Lung (tissue), 11 donors: ENCODE measurements at regions not wholly inside any gene's neighbourhood (a gene's known extent, or its start where the extent isn't known, plus 50 kb on each side); places are given as distances from the start of the nearest gene placed in this dataset.

Experiments used
- ATAC-seq: fragments of 200-7000 bp; cut with Tn5 transposase; one replicate; pipeline ENCODE4 v1.9.1; 2020; ENCODE audit warnings: moderate number of reproducible peaks; ENCODE audit not compliant: insufficient read depth, low FRiP score
- DNase-seq, 3 donors: peaks; one replicate each; pipeline ENCODE4 v3.0.0-alpha.2; 2013 to 2017
- H3K27ac ChIP-seq, 2 donors: one replicate each; pipeline ENCODE4 v1.5.1; 2013; ENCODE audit warnings: mild to moderate bottlenecking in 2 of 2, moderate library complexity in 2 of 2, control low read depth in 1 of 2, inconsistent platforms in 1 of 2, low read depth in 1 of 2, low read length in 1 of 2
- H3K27me3 ChIP-seq, 3 donors: one replicate each; pipeline ENCODE4 v1.5.1; 2013; ENCODE audit warnings: low read length in 2 of 3; ENCODE audit not compliant: control insufficient read depth in 3 of 3, insufficient read depth in 3 of 3
- H3K36me3 ChIP-seq, 4 donors: one replicate each; pipeline ENCODE4 v1.5.1; 2013; ENCODE audit warnings: low read length in 4 of 4, mild to moderate bottlenecking in 1 of 4, moderate library complexity in 1 of 4; ENCODE audit not compliant: control insufficient read depth in 4 of 4, insufficient read depth in 4 of 4
- H3K4me1 ChIP-seq, 5 donors: one replicate each; pipeline ENCODE4 v1.5.1; 2013; ENCODE audit warnings: low read length in 5 of 5, mild to moderate bottlenecking in 2 of 5, moderate library complexity in 1 of 5; ENCODE audit not compliant: control insufficient read depth in 5 of 5, insufficient read depth in 5 of 5
- H3K4me3 ChIP-seq: one replicate; pipeline ENCODE4 v1.5.1; 2013; ENCODE audit warnings: mild to moderate bottlenecking, control low read depth, moderate library complexity
- H3K9ac ChIP-seq, 2 donors: one replicate each; pipeline ENCODE4 v1.5.1; 2013; ENCODE audit warnings: low read length in 2 of 2, control low read depth in 1 of 2; ENCODE audit not compliant: insufficient read depth in 1 of 2
- H3K9me3 ChIP-seq, 4 donors: one replicate each; pipeline ENCODE4 v1.5.1; 2013; ENCODE audit warnings: low read length in 3 of 4, mild to moderate bottlenecking in 1 of 4, moderate library complexity in 1 of 4; ENCODE audit not compliant: control insufficient read depth in 4 of 4, insufficient read depth in 3 of 4
- CTCF ChIP-seq: IDR thresholded peaks from 2 replicates; pipeline ENCODE4 v1.5.1; 2012; ENCODE audit warnings: mild to moderate bottlenecking; ENCODE audit errors: control extremely low read depth, extremely low read depth
- WGBS, 2 donors: extraction: QIAGEN DNeasy Blood & Tissue Kit; methylation state at CpG; one replicate each; pipeline ENCODE4 v1.1.7; 2013; 5-methylcytosine and 5-hydroxymethylcytosine counted together
- donor health status: control.
- donor health status: control.
- donor health status: Bipolar disorder and iron deficiency.
- donor health status: healthy.
- donor health status: DM: yes; HTN: yes; CAD: no.

- Histone ChIP-seq H3K9ac (no peak overlapping the region), H3K27ac (no peak overlapping the region), H3K27me3 (peaks cover 0 to 14% (median 0%) of the 10 kb centered on the region in 3 donors), H3K9me3 (peaks cover 0 to 4% (median 0%) of the 10 kb centered on the region in 4 donors), H3K4me1 (no peaks in the 10 kb centered on the region), H3K4me3 (no peak overlapping the region), H3K36me3 (no peaks in the 10 kb centered on the region)
- no peak for TF ChIP-seq CTCF
- DNase-seq (no peak), ATAC-seq (no peak)
- 69 to 73% methylated on average over 2 of the region's 2 CpGs for WGBS, 2 donors
These were observed 65.8 kb upstream of the TOP3B start for GRCh38 chr22:22048318-22048942.

- TF ChIP-seq CTCF, result no peak
- H3K9me3 ChIP-seq, result peaks cover 0 to 1% (median 0%) of the 10 kb centered on the region in 4 donors
- H3K27ac ChIP-seq, result no peak overlapping the region
- ATAC-seq, result no peak
- WGBS, 2 donors, result 57 to 74% methylated on average over 4 of the region's 4 CpGs
- no peak overlapping the region for H3K4me3 ChIP-seq
- H3K27me3 ChIP-seq, result peaks cover 0 to 14% (median 0%) of the 10 kb centered on the region in 3 donors
- H3K9ac ChIP-seq, result no peak overlapping the region
- DNase-seq, result no peak
- no peaks in the 10 kb centered on the region for H3K36me3 ChIP-seq
- H3K4me1 ChIP-seq, result no peaks in the 10 kb centered on the region
These were observed 65.2 kb upstream of the TOP3B start for GRCh38 chr22:22047776-22048175.

- Histone ChIP-seq H3K9me3 (no peaks in the 10 kb centered on the region), H3K36me3 (no peaks in the 10 kb centered on the region), H3K27ac (no peak overlapping the region), H3K4me1 (no peaks in the 10 kb centered on the region), H3K9ac (no peak overlapping the region), H3K4me3 (no peak overlapping the region), H3K27me3 (peaks cover 0 to 14% (median 0%) of the 10 kb centered on the region in 3 donors)
- no peak for ATAC-seq
- TF ChIP-seq CTCF, result no peak
- DNase-seq, result no peak
- WGBS, 2 donors, result 68 to 77% methylated on average over 3 of the region's 3 CpGs
These were observed 64.7 kb upstream of the TOP3B start for GRCh38 chr22:22047266-22047665.

- Histone ChIP-seq H3K27me3 (peaks cover 0 to 14% (median 0%) of the 10 kb centered on the region in 3 donors), H3K4me1 (no peaks in the 10 kb centered on the region), H3K9me3 (no peaks in the 10 kb centered on the region), H3K27ac (no peak overlapping the region), H3K9ac (no peak overlapping the region), H3K4me3 (no peak overlapping the region), H3K36me3 (no peaks in the 10 kb centered on the region)
- DNase-seq (no peak), ATAC-seq (no peak)
- TF ChIP-seq CTCF, result no peak
- 34 to 36% methylated on average over 3 of the region's 3 CpGs for WGBS, 2 donors
These were observed 63.8 kb upstream of the TOP3B start for GRCh38 chr22:22046370-22046769.
